ENCODE measurements at regions not wholly inside any gene's neighbourhood (a gene's known extent, or its start where the extent isn't known, plus 50 kb on each side); places are given as distances from the start of the nearest gene placed in this dataset.

- TF ChIP-seq GRHL1 (CRISPR knock-in tag; conservative IDR thresholded peaks at IDR 0.05) (no peak), ATF2 (CRISPR knock-in tag; IDR thresholded peaks at IDR 0.05) (peak; percentile 50; the same call in 1 of the 2 replicates), ZNF160 (CRISPR knock-in tag; IDR thresholded peaks at IDR 0.05) (no peak), SETDB1 (CRISPR knock-in tag; IDR thresholded peaks at IDR 0.05; ENCODE audit: borderline replicate concordance) (no peak), CBX1 (IDR thresholded peaks at IDR 0.05; ENCODE audit: low read depth) (no peak), GTF2F1 (IDR thresholded peaks at IDR 0.05; ENCODE audit: low read length) (no peak), ZNF276 (CRISPR knock-in tag; IDR thresholded peaks at IDR 0.05; ENCODE audit: low read depth) (no peak), ZNF274 (CRISPR knock-in tag; IDR thresholded peaks at IDR 0.05) (no peak), FOXP4 (CRISPR knock-in tag; IDR thresholded peaks at IDR 0.05) (peak; percentile 76), SATB2 (CRISPR knock-in tag; IDR thresholded peaks at IDR 0.05) (no peak), TAF1 (CRISPR knock-in tag; IDR thresholded peaks at IDR 0.05) (no peak), HDAC6 (IDR thresholded peaks at IDR 0.05; ENCODE audit: low read depth, low read length) (no peak), HOMEZ (CRISPR knock-in tag; IDR thresholded peaks at IDR 0.05; ENCODE audit: low read depth) (peak; percentile 94), PLSCR1 (CRISPR knock-in tag; IDR thresholded peaks at IDR 0.05; ENCODE audit: borderline replicate concordance) (no peak), GZF1 (CRISPR knock-in tag; IDR thresholded peaks at IDR 0.05) (no peak), CBX2 (IDR thresholded peaks at IDR 0.05; ENCODE audit: low read depth, low read length) (no peak), CBX2 (CRISPR knock-in tag; IDR thresholded peaks at IDR 0.05; ENCODE audit: low read depth) (no peak), ZBTB34 (CRISPR knock-in tag; IDR thresholded peaks at IDR 0.05) (0 out of 2 replicates have a peak, but pooled peaks have one; percentile 24)
Measured at GRCh38 chr3:168988853-168989252, 674.7 kb downstream of the MECOM start (continued).
